Endothelial cell (in vitro differentiated cells): ENCODE measurements at regions not wholly inside any gene's neighbourhood (a gene's known extent, or its start where the extent isn't known, plus 50 kb on each side); places are given as distances from the start of the nearest gene placed in this dataset.
"Not testable (repeated sequence)": the region's sequence is repeated elsewhere in the genome, so short reads cannot be mapped to it uniquely, and the experiment has no call there.

Experiments used
- DNase-seq: peaks from one replicate; pipeline ENCODE4 v3.0.0; 2021; ENCODE audit warnings: low spot score
- H3K27ac Mint-ChIP-seq: one replicate; pipeline ENCODE4 v1.8.0; 2021; ENCODE audit warnings: mixed read lengths, inconsistent platforms; ENCODE audit not compliant: unreplicated experiment
- H3K27me3 Mint-ChIP-seq: one replicate; pipeline ENCODE4 v1.8.0; 2021; ENCODE audit warnings: mild to moderate bottlenecking, moderate library complexity, mixed read lengths, inconsistent platforms; ENCODE audit not compliant: unreplicated experiment
- H3K36me3 Mint-ChIP-seq: one replicate; pipeline ENCODE4 v1.8.0; 2021; ENCODE audit warnings: mild to moderate bottlenecking, low read depth, mixed read lengths, inconsistent platforms; ENCODE audit not compliant: unreplicated experiment
- H3K4me1 Mint-ChIP-seq: one replicate; pipeline ENCODE4 v1.8.0; 2021; ENCODE audit warnings: mild to moderate bottlenecking, mixed read lengths, inconsistent platforms; ENCODE audit not compliant: unreplicated experiment
- H3K4me3 Mint-ChIP-seq: one replicate; pipeline ENCODE4 v1.8.0; 2021; ENCODE audit warnings: mild to moderate bottlenecking, mixed read lengths, inconsistent platforms; ENCODE audit not compliant: unreplicated experiment
- H3K9me3 Mint-ChIP-seq: one replicate; pipeline ENCODE4 v1.8.0; 2021; ENCODE audit warnings: mixed read lengths, inconsistent platforms; ENCODE audit not compliant: unreplicated experiment
- TF ChIP-seq, protein P1 (sequence below): fragments of 200-600 bp; sonication (generic); IDR thresholded peaks from one replicate; pipeline ENCODE4 v1.5.0; 2021; ENCODE audit warnings: antibody characterized with exemption; ENCODE audit not compliant: unreplicated experiment

DNA sequence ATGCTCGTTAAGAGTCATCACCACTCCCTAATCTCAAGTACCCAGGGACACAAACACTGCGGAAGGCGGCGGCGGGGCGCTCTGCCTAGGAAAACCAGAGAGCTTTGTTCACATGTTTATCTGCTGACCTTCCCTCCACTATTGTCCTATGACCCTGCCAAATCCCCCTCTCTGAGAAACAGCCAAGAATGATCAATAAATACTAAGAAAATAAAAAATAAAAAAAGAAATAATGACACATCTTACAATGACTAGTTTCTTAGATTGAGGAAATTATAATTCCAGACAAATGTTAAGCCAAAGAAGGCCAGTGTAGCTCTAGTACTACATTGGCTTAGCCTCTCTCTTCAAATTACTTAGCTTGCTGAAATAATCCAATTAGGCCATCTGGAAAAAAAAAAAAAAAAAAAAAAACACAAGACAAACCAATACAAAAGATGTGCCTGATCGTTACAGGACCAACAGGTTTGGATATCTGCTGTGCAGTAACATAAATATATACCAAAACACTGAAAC, 58.0 kb downstream of the ANXA2R start:
- H3K9me3 Mint-ChIP-seq, result peaks cover 4% of the 10 kb centered on the region
- TF ChIP-seq, protein P1, sequence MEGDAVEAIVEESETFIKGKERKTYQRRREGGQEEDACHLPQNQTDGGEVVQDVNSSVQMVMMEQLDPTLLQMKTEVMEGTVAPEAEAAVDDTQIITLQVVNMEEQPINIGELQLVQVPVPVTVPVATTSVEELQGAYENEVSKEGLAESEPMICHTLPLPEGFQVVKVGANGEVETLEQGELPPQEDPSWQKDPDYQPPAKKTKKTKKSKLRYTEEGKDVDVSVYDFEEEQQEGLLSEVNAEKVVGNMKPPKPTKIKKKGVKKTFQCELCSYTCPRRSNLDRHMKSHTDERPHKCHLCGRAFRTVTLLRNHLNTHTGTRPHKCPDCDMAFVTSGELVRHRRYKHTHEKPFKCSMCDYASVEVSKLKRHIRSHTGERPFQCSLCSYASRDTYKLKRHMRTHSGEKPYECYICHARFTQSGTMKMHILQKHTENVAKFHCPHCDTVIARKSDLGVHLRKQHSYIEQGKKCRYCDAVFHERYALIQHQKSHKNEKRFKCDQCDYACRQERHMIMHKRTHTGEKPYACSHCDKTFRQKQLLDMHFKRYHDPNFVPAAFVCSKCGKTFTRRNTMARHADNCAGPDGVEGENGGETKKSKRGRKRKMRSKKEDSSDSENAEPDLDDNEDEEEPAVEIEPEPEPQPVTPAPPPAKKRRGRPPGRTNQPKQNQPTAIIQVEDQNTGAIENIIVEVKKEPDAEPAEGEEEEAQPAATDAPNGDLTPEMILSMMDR, result no peak
- H3K27me3 Mint-ChIP-seq, result peaks cover 6% of the 10 kb centered on the region
- H3K4me1 Mint-ChIP-seq, result no peaks in the 10 kb centered on the region
- no peak overlapping the region for H3K4me3 Mint-ChIP-seq
- H3K27ac Mint-ChIP-seq, result no peak overlapping the region
- DNase-seq, result no peak
- no peaks in the 10 kb centered on the region for H3K36me3 Mint-ChIP-seq

DNA sequence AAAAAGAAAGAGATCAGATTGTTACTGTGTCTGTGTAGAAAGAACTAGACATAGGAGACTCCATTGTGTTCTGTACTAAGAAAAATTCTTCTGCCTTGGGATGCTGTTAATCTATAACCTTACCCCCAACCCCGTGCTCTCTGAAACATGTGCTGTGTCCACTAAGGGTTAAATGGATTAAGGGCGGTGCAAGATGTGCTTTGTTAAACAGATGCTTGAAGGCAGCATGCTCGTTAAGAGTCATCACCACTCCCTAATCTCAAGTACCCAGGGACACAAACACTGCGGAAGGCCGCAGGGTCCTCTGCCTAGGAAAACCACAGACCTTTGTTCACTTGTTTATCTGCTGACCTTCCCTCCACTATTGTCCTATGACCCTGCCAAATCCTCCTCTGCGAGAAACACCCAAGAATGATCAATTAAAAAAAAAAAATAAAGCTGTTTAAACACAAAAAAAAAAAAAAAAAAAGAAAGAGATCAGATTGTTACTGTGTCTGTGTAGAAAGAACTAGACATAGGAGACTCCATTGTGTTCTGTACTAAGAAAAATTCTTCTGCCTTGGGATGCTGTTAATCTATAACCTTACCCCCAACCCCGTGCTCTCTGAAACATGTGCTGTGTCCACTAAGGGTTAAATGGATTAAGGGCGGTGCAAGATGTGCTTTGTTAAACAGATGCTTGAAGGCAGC, 58.6 kb downstream of the ANXA2R start:
- H3K27me3 Mint-ChIP-seq, H3K27ac Mint-ChIP-seq, H3K4me3 Mint-ChIP-seq, H3K36me3 Mint-ChIP-seq, H3K4me1 Mint-ChIP-seq, H3K9me3 Mint-ChIP-seq, DNase-seq: not testable (repeated sequence)

GRCh38 chr5:42981015-42981414, 59.1 kb downstream of the ANXA2R start:
- H3K4me1 Mint-ChIP-seq, H3K9me3 Mint-ChIP-seq, DNase-seq, H3K27me3 Mint-ChIP-seq, H3K4me3 Mint-ChIP-seq, H3K27ac Mint-ChIP-seq, H3K36me3 Mint-ChIP-seq: not testable (repeated sequence)

DNA sequence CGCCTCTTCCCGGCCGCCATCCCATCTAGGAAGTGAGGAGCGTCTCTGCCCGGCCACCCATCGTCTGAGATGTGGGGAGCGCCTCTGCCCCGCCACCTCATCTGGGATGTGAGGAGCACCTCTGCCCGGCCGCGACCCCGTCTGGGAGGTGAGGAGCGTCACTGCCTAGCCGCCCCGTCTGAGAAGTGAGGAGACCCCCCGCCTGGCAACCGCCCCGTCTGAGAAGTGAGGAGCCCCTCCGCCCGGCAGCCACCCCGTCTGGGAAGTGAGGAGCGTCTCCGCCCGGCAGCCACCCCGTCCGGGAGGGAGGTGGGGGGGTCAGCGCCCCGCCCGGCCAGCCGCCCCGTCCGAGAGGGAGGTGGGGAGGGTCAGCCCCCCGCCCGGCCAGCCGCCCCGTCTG, 59.7 kb downstream of the ANXA2R start:
- H3K27me3 Mint-ChIP-seq, H3K4me1 Mint-ChIP-seq, H3K4me3 Mint-ChIP-seq, H3K27ac Mint-ChIP-seq, H3K9me3 Mint-ChIP-seq, DNase-seq, H3K36me3 Mint-ChIP-seq: not testable (repeated sequence)

DNA sequence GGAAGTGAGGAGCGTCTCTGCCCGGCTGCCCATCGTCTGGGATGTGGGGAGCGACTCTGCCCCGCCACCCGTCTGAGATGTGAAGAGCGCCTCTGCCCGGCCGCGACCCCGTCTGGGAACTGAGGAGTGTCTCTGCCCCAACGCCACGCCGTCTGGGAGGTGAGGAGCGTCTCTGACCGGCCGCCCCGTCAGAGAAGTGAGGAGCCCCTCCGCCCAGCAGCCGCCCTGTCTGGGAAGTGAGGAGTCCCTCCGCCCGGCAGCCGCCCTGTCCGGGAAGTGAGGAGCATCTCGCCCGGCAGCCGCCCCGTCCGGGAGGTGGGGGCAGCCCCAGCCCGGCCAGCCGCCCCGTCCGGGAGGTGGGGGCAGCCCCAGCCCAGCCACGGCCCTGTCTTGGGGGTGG, 60.9 kb downstream of the ANXA2R start:
- not testable (repeated sequence) for H3K4me1 Mint-ChIP-seq, DNase-seq, H3K36me3 Mint-ChIP-seq, H3K27ac Mint-ChIP-seq, H3K9me3 Mint-ChIP-seq, H3K4me3 Mint-ChIP-seq, H3K27me3 Mint-ChIP-seq

DNA sequence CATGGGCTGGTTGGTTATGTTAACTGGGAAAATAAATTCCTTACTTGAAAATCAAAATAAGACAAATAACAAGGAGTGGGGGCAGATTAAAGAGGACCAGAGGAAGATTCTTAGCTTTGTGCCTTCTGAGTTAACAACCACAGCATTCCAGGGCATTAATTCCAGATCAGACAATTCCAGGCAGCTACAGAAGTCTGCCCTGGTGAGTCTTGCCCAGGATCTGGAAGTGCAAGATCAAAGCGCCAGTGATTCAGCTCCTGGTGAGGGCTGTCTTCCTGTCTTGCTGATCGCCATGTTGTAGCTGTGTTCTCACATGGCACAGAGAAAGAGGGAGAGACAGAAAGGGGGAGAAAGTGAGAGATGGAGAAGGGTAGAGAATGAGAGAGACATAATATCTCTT, 65.6 kb downstream of the ANXA2R start:
- H3K9me3 Mint-ChIP-seq, result peaks cover 4% of the 10 kb centered on the region
- H3K4me3 Mint-ChIP-seq, result no peak overlapping the region
- no peak overlapping the region for H3K27ac Mint-ChIP-seq
- no peaks in the 10 kb centered on the region for H3K4me1 Mint-ChIP-seq
- TF ChIP-seq, protein P1, result no peak
- H3K27me3 Mint-ChIP-seq, result no peaks in the 10 kb centered on the region
- no peaks in the 10 kb centered on the region for H3K36me3 Mint-ChIP-seq
- DNase-seq, result no peak

DNA sequence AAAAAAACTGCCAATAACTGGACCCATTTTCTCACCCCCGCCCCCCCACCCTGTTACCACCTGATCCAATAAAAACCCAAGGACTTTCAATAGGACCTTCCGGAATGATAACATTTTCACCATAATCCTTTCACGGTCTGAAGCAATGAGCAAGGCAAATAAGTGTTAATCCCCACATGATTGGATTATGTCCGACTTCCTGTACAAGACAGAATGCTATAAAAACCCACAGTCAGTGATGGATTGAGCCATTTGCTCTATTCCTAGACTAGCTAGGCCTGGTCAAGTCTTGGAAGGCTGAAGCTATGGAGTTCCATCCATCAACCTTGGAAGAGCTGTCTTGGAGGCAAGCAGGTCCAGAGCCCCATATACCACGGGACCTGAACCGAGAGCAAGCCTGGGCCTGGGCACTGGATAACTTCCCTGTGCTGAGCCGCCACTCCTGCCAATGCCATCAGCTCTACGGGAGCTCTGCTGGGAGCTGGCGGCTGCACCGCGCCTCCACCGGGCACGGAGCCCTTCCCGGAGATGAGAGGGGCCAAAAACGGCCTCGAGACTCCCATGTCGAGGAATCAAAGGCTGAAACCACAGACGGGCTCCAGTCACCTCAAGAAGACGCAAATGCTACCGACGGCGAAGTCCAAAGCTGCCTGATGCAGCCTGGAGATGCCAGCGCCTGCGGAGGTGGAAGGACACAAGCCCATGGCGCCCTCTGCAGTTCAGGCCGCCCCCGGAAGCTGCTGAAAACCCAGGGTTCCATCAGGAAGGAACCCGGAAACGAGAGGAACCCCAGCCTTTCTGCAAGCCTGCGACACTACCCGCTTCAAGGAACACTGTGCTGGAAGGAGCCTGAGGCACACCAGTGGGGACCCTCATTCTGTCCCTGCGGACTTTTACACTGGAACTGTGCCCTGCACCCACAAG, 69.2 kb downstream of the ANXA2R start:
- Mint-ChIP-seq H3K27me3 (peaks cover 1% of the 10 kb centered on the region), H3K9me3 (no peaks in the 10 kb centered on the region), H3K4me1 (no peaks in the 10 kb centered on the region), H3K4me3 (no peak overlapping the region), H3K36me3 (no peaks in the 10 kb centered on the region), H3K27ac (no peak overlapping the region)
- peak; percentile 9 for DNase-seq
- TF ChIP-seq, protein P1, result no peak
